ENCODE measurements at regions not wholly inside any gene's neighbourhood (a gene's known extent, or its start where the extent isn't known, plus 50 kb on each side); places are given as distances from the start of the nearest gene placed in this dataset.

- no peak for TF ChIP-seq ZBTB49 (tag by site-specific recombination; IDR thresholded peaks at IDR 0.05; ENCODE audit: low read depth)
- TF ChIP-seq ZSCAN5A (tag by site-specific recombination; IDR thresholded peaks at IDR 0.05) = no peak
- TF ChIP-seq ZSCAN18 (tag by site-specific recombination; IDR thresholded peaks at IDR 0.05) = no peak
- TF ChIP-seq HOXD13 (CRISPR knock-in tag; IDR thresholded peaks at IDR 0.05; ENCODE audit: borderline replicate concordance) = no peak
These were observed 208.6 kb upstream of the TMTC1 start (continued) for GRCh38 chr12:29992366-29992765.

- POLR2A ChIA-PET = no interaction called here
- Histone ChIP-seq H3K4me3 (ENCODE audit: low read depth, low read length) (no peak overlapping the region), H3K4me1 (ENCODE audit: control insufficient read depth, insufficient read depth, low read length) (no peaks in the 10 kb centered on the region), H3K36me3 (ENCODE audit: control insufficient read depth in 2 of 2, insufficient read depth in 1 of 2, low read length in 2 of 2) (no peaks in the 10 kb centered on the region), H3K9me3 (ENCODE audit: control insufficient read depth, insufficient read depth, low read depth, low read length) (no peaks in the 10 kb centered on the region), H3K27ac (ENCODE audit: extremely low read depth, low read depth, low read length) (no peak overlapping the region)
- CTCF ChIA-PET = no interaction called here
- TF ChIP-seq ZBTB21 (tag by site-specific recombination; IDR thresholded peaks at IDR 0.05) (no peak), MZF1 (tag by site-specific recombination; IDR thresholded peaks at IDR 0.05; ENCODE audit: borderline replicate concordance) (no peak)
These were observed 208.2 kb upstream of the TMTC1 start for GRCh38 chr12:29991924-29992323.

- TF ChIP-seq RBAK (tag by site-specific recombination; IDR thresholded peaks at IDR 0.05) = no peak
- TF ChIP-seq ZNF48 (tag by site-specific recombination; IDR thresholded peaks at IDR 0.05) = no peak
- no peak for TF ChIP-seq ELK4 (IDR thresholded peaks at IDR 0.05; ENCODE audit: borderline replicate concordance, low read depth, low read length)
- no peak for TF ChIP-seq PRDM2 (tag by site-specific recombination; IDR thresholded peaks at IDR 0.05; ENCODE audit: borderline replicate concordance)
- no peak for TF ChIP-seq TSHZ1 (tag by site-specific recombination; IDR thresholded peaks at IDR 0.05; ENCODE audit: borderline replicate concordance)
- TF ChIP-seq ZNF157 (tag by site-specific recombination; IDR thresholded peaks at IDR 0.05) = no peak
- no peak for TF ChIP-seq ZNF404 (tag by site-specific recombination; IDR thresholded peaks at IDR 0.05)
- H3K4me3 ChIP-seq (ENCODE audit: low read depth, low read length) = no peak overlapping the region
- no peak overlapping the region for H3K27ac ChIP-seq (ENCODE audit: extremely low read depth, low read depth, low read length)
- H3K9me3 ChIP-seq (ENCODE audit: control insufficient read depth, insufficient read depth, low read depth, low read length) = no peaks in the 10 kb centered on the region
- CTCF ChIA-PET = no interaction called here
- H3K4me1 ChIP-seq (ENCODE audit: control insufficient read depth, insufficient read depth, low read length) = no peaks in the 10 kb centered on the region
- no peaks in the 10 kb centered on the region for H3K36me3 ChIP-seq (ENCODE audit: control insufficient read depth in 2 of 2, insufficient read depth in 1 of 2, low read length in 2 of 2)
- POLR2A ChIA-PET = no interaction called here
These were observed 207.2 kb upstream of the TMTC1 start for GRCh38 chr12:29990971-29991370.

Measured in HEK293 (cell line).